AG09319 (cell line): ENCODE measurements at regions not wholly inside any gene's neighbourhood (a gene's known extent, or its start where the extent isn't known, plus 50 kb on each side); places are given as distances from the start of the nearest gene placed in this dataset.

Experiments used
- DNase-seq: peaks from one replicate; pipeline ENCODE4 v3.0.0-alpha.2; 2010; ENCODE audit warnings: low read depth; ENCODE audit errors: extremely low read depth
- CTCF ChIP-seq: IDR thresholded peaks from 2 replicates; pipeline ENCODE4 v1.5.1; 2011; ENCODE audit warnings: low read depth, mild to moderate bottlenecking, inconsistent platforms, low read length, moderate library complexity

- no peak for TF ChIP-seq CTCF
- no peak for DNase-seq
Observed at GRCh38 chr5:4156889-4157288, 561.3 kb downstream of the IRX1 start.

- TF ChIP-seq CTCF, result no peak
- DNase-seq, result no peak
Observed at GRCh38 chr5:4158750-4159447, 563.3 kb downstream of the IRX1 start.

GRCh38 chr5:4159681-4160080, 564.0 kb downstream of the IRX1 start:
- TF ChIP-seq CTCF, result no peak
- no peak for DNase-seq

- DNase-seq, result no peak
- no peak for TF ChIP-seq CTCF
Observed at GRCh38 chr5:4164167-4164566, 568.5 kb downstream of the IRX1 start.

GRCh38 chr5:4180703-4181102, 585.1 kb downstream of the IRX1 start:
- no peak for TF ChIP-seq CTCF
- DNase-seq, result no peak

- TF ChIP-seq CTCF, result no peak
- no peak for DNase-seq
Observed at GRCh38 chr5:4182144-4182543, 586.5 kb downstream of the IRX1 start.

GRCh38 chr5:4185127-4185526, 589.5 kb downstream of the IRX1 start:
- TF ChIP-seq CTCF, result no peak
- no peak for DNase-seq
